ENCODE measurements at regions not wholly inside any gene's neighbourhood (a gene's known extent, or its start where the extent isn't known, plus 50 kb on each side); places are given as distances from the start of the nearest gene placed in this dataset.

GRCh38 chr21:35232545-35233176, 183.6 kb upstream of the RUNX1 start:
- TF ChIP-seq CTCF (IDR thresholded peaks at IDR 0.05) (no peak), POLR2AphosphoS5 (IDR thresholded peaks at IDR 0.05) (peak in 1 of 2 donors; percentile 32)

Measured in upper lobe of left lung (tissue), 4 donors.